ENCODE measurements at regions not wholly inside any gene's neighbourhood (a gene's known extent, or its start where the extent isn't known, plus 50 kb on each side); places are given as distances from the start of the nearest gene placed in this dataset.

DNA sequence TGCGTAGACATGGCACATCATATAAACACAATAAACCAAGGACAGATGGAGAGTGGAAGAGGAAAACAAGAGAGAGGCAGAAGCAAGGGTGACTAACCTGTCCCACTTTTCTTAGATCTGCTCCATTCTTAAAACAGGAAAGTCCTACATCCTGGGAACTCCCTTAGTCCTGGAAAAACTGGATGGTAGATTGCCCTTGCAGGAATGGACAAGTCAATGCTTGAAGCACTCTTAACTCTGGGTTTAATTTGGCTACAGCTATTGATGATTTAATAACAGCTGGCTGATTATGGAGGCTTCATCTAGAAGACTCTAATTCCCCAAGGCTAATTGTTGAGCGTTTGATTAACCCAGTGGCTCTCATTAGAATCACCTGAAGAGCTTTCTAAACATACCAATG lies 258.8 kb downstream of the MIAT start:
- H3K27me3 ChIP-seq (replicated peaks; ENCODE audit: insufficient read depth) = no peaks in the 10 kb centered on the region
- WGBS = 71% methylated on average over 2 of the region's 2 CpGs
- H3K27ac ChIP-seq = no peak overlapping the region
- intact Hi-C loops (cut with DNase I) = no loop called here
- no peaks in the 10 kb centered on the region for H3K9me3 ChIP-seq
- no peak overlapping the region for H3K4me3 ChIP-seq
- no peak for DNase-seq (ENCODE audit: low spot score)
- no peaks in the 10 kb centered on the region for H3K36me3 ChIP-seq
- H3K4me1 ChIP-seq (replicated peaks) = no peaks in the 10 kb centered on the region
- no peak for TF ChIP-seq POLR2A (IDR thresholded peaks at IDR 0.05)
- TF ChIP-seq POLR2AphosphoS5 (IDR thresholded peaks at IDR 0.05) = no peak

DNA sequence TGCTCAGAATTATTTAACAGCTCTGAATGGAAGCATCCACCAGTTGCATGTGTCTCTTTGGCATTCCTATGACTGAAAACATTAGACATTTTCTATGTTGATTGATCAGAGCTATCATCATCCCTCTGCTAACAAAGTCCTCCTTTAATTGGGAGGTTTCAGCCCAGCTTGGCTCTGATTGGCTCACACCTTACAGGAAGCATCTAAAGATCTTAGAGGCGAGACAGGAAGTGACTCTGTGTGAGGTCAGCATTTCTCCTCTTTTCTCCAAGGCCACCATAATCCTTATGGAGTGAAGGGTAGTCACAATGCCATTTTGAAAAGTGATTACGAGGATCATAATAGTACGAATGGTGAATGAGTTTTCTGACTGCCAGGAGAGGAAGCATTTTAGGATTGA lies 260.8 kb downstream of the MIAT start:
- Histone ChIP-seq H3K9me3 (no peaks in the 10 kb centered on the region), H3K4me1 (replicated peaks) (no peaks in the 10 kb centered on the region), H3K36me3 (no peaks in the 10 kb centered on the region), H3K27me3 (replicated peaks; ENCODE audit: insufficient read depth) (no peaks in the 10 kb centered on the region), H3K4me3 (no peak overlapping the region), H3K27ac (no peak overlapping the region)
- intact Hi-C loops (cut with DNase I) = no loop called here
- DNase-seq (ENCODE audit: low spot score) = no peak
- no peak for TF ChIP-seq POLR2A (IDR thresholded peaks at IDR 0.05)
- no peak for TF ChIP-seq POLR2AphosphoS5 (IDR thresholded peaks at IDR 0.05)
- TF ChIP-seq, protein P1, sequence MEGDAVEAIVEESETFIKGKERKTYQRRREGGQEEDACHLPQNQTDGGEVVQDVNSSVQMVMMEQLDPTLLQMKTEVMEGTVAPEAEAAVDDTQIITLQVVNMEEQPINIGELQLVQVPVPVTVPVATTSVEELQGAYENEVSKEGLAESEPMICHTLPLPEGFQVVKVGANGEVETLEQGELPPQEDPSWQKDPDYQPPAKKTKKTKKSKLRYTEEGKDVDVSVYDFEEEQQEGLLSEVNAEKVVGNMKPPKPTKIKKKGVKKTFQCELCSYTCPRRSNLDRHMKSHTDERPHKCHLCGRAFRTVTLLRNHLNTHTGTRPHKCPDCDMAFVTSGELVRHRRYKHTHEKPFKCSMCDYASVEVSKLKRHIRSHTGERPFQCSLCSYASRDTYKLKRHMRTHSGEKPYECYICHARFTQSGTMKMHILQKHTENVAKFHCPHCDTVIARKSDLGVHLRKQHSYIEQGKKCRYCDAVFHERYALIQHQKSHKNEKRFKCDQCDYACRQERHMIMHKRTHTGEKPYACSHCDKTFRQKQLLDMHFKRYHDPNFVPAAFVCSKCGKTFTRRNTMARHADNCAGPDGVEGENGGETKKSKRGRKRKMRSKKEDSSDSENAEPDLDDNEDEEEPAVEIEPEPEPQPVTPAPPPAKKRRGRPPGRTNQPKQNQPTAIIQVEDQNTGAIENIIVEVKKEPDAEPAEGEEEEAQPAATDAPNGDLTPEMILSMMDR (IDR thresholded peaks at IDR 0.05) = no peak
- WGBS = 71% methylated on average over 3 of the region's 3 CpGs

DNA sequence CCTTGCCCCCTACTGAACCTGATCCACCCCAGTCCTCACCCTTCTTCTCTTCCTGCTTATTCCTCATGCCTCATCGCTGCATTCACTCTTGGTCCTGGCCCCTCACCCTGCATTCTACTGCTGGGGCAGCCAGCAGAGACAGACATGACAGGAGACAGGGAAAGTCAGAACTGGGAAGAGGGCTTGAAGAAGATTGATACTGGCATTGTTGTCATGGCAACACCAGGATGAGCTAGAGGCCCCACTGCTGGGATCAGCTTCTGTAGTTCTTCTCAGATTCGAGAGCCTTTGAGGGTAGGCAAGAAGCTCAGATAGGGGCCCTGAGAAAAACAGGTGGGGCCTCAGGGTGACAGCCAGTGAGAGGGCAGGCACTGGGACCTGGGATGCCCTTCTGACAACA lies 264.3 kb downstream of the MIAT start:
- H3K9me3 ChIP-seq = no peaks in the 10 kb centered on the region
- no peaks in the 10 kb centered on the region for H3K27me3 ChIP-seq (replicated peaks; ENCODE audit: insufficient read depth)
- H3K4me1 ChIP-seq (replicated peaks) = no peaks in the 10 kb centered on the region
- H3K27ac ChIP-seq = no peak overlapping the region
- no peaks in the 10 kb centered on the region for H3K36me3 ChIP-seq
- no peak overlapping the region for H3K4me3 ChIP-seq
- no peak for DNase-seq (ENCODE audit: low spot score)
- 79% methylated on average over 2 of the region's 2 CpGs for WGBS
- TF ChIP-seq, protein P1 (IDR thresholded peaks at IDR 0.05) = no peak
- TF ChIP-seq POLR2A (IDR thresholded peaks at IDR 0.05) (no peak), POLR2AphosphoS5 (IDR thresholded peaks at IDR 0.05) (no peak)
- intact Hi-C loops (cut with DNase I) = no loop called here

DNA sequence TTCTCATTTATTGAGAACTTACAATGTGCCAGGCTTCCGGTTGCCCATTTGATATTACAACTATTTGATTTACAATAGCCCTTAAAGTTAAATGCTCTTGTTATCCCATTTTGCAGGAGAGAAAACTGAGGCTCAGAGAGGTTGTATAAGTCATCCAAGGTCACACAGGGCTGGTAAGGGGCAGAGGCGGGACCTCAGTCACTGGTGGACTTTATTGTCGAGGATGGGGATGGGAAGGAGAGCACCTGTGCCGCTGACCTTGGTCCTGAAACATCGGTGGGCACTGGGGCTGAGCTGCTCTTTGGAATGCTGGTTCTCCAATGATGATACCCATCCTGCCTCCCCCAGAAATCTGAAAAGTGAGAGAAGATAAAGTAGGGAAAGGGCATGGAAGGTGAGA lies 265.4 kb downstream of the MIAT start:
- 24% methylated on average over 5 of the region's 5 CpGs for WGBS
- H3K4me3 ChIP-seq = no peak overlapping the region
- TF ChIP-seq POLR2A (IDR thresholded peaks at IDR 0.05) = no peak
- TF ChIP-seq POLR2AphosphoS5 (IDR thresholded peaks at IDR 0.05) = no peak
- TF ChIP-seq, protein P1 (IDR thresholded peaks at IDR 0.05) = no peak
- no peaks in the 10 kb centered on the region for H3K9me3 ChIP-seq
- no peaks in the 10 kb centered on the region for H3K4me1 ChIP-seq (replicated peaks)
- intact Hi-C loops (cut with DNase I) = no loop called here
- no peaks in the 10 kb centered on the region for H3K27me3 ChIP-seq (replicated peaks; ENCODE audit: insufficient read depth)
- DNase-seq (ENCODE audit: low spot score) = no peak
- H3K27ac ChIP-seq = no peak overlapping the region
- H3K36me3 ChIP-seq = no peaks in the 10 kb centered on the region

DNA sequence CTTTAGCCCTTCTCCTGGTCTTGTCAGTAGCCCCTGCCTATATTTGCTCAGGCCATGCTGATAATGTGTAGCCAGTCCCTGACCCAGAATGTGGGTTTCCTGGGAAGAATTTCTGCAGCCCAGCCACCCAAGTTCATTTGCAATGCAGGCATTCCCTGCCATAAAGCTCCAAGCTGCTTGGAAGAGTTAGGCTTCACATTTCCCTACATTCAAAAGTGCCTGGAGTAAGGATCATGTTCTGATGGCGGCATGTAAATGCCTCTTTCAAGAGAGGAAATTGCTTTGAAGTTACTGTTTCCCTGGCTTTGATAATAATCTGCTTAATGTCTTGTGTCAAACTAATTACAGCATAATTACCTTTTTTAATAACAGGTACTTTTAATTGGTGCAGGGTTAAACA lies 266.1 kb downstream of the MIAT start:
- 30% methylated on average over 1 of the region's 1 CpG for WGBS
- Histone ChIP-seq H3K36me3 (no peaks in the 10 kb centered on the region), H3K27ac (no peak overlapping the region), H3K4me1 (replicated peaks) (no peaks in the 10 kb centered on the region), H3K4me3 (no peak overlapping the region), H3K27me3 (replicated peaks; ENCODE audit: insufficient read depth) (no peaks in the 10 kb centered on the region), H3K9me3 (no peaks in the 10 kb centered on the region)
- intact Hi-C loops (cut with DNase I) = no loop called here
- TF ChIP-seq POLR2AphosphoS5 (IDR thresholded peaks at IDR 0.05) = no peak
- no peak for TF ChIP-seq POLR2A (IDR thresholded peaks at IDR 0.05)
- TF ChIP-seq, protein P1 (IDR thresholded peaks at IDR 0.05) = no peak
- DNase-seq (ENCODE audit: low spot score) = no peak

All from prostate gland (tissue), 2 donors.